ENCODE measurements at regions not wholly inside any gene's neighbourhood (a gene's known extent, or its start where the extent isn't known, plus 50 kb on each side); places are given as distances from the start of the nearest gene placed in this dataset.

DNA sequence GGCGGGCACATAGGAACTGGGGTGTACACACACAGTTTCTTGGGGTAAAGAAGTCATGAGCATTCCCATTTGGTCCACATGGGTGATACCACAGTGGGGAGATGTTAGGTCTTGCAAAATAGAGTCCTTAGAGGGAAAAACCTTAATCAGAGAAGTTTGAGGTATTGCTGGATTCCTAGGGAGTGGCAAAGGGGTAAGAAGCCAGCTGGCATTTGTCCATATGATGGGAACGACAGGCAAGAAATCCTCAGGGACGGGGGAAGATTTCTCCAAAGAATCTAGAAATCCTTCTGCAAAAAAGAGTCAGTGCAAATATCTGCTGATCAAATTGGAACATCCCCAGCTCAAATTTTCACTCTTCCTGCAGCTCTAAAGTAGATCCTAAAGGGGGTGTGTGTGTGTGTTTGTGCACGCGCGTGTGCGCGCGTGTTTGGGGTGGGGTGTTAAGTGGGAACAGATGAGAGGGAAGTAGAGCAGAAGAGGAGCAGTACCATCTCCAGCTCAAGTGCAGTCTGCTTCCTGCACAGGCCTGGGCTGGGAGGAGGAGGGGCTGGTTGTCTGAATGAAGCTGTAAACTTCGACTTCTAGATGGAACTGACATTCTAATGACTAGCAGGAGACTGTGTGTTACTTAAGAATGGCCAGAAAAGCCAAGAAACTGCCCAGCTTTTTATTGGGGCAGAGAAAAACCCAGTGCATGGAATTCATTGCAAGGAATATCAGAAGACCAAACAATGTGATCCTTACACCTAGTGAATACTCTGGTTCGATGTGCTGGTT is 168.0 kb downstream of the SPP2 start:
- no peak for DNase-seq (ENCODE audit: extremely low spot score)
- Histone ChIP-seq H3K27me3 (peaks cover 0 to 25% (median 0%) of the 10 kb centered on the region in 4 donors), H3K27ac (replicated peaks in 1 of 4) (no peak overlapping the region), H3K9me3 (no peaks in the 10 kb centered on the region), H3K36me3 (no peaks in the 10 kb centered on the region), H3K4me1 (no peaks in the 10 kb centered on the region), H3K4me3 (no peak overlapping the region)
- intact Hi-C loops (cut with DNase I): no loop called here
- 34% methylated on average over 11 of the region's 11 CpGs for WGBS
- TF ChIP-seq POLR2A (IDR thresholded peaks at IDR 0.05; ENCODE audit: low read depth) (no peak), EP300 (IDR thresholded peaks at IDR 0.05) (no peak), CTCF (IDR thresholded peaks at IDR 0.05) (no peak), POLR2AphosphoS5 (IDR thresholded peaks at IDR 0.05) (no peak)

GRCh38 chr2:234212534-234212933 is 162.0 kb downstream of the SPP2 start:
- intact Hi-C loops (cut with DNase I): no loop called here
- Histone ChIP-seq H3K4me1 (no peaks in the 10 kb centered on the region), H3K9me3 (peaks cover 0 to 4% (median 0%) of the 10 kb centered on the region in 4 donors), H3K27me3 (peaks cover 0 to 34% (median 0%) of the 10 kb centered on the region in 4 donors), H3K4me3 (no peak overlapping the region), H3K27ac (replicated peaks in 1 of 4) (no peak overlapping the region), H3K36me3 (no peaks in the 10 kb centered on the region)
- TF ChIP-seq CTCF (IDR thresholded peaks at IDR 0.05): no peak
- TF ChIP-seq POLR2AphosphoS5 (IDR thresholded peaks at IDR 0.05): no peak
- TF ChIP-seq EP300 (IDR thresholded peaks at IDR 0.05): no peak
- no peak for TF ChIP-seq POLR2A (IDR thresholded peaks at IDR 0.05; ENCODE audit: low read depth)
- no peak for DNase-seq (ENCODE audit: extremely low spot score)
- 45% methylated on average over 4 of the region's 8 CpGs for WGBS

DNA sequence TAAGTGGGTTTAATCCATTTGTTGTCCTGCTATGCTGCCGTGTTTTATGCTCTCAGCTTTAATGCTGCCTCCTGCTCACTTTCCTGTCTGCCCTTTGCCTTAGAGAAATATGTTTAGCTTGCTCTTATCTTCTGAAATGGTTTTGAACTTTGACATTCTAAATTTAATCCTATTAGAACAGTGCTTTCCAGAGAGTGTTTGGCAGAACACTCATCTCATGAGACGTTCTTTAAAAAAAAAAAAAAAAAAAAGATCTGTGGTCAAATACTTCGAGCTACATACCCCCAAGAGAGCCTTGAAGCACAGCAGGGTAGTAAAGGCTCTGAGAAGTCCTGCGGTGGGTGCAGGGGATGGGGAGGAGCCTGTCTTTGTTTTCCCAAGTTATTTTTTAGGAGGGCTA is 161.3 kb downstream of the SPP2 start:
- Histone ChIP-seq H3K27ac (replicated peaks in 1 of 4) (no peak overlapping the region), H3K4me3 (no peak overlapping the region), H3K36me3 (no peaks in the 10 kb centered on the region), H3K27me3 (peaks cover 0 to 28% (median 0%) of the 10 kb centered on the region in 4 donors), H3K9me3 (peaks cover 0 to 4% (median 0%) of the 10 kb centered on the region in 4 donors), H3K4me1 (no peaks in the 10 kb centered on the region)
- intact Hi-C loops (cut with DNase I): no loop called here
- WGBS: 51% methylated on average over 4 of the region's 4 CpGs
- TF ChIP-seq POLR2A (IDR thresholded peaks at IDR 0.05; ENCODE audit: low read depth) (no peak), CTCF (IDR thresholded peaks at IDR 0.05) (no peak), EP300 (IDR thresholded peaks at IDR 0.05) (no peak), POLR2AphosphoS5 (IDR thresholded peaks at IDR 0.05) (no peak)
- no peak for DNase-seq (ENCODE audit: extremely low spot score)

- H3K4me1 ChIP-seq: peaks cover 0 to 13% (median 11%) of the 10 kb centered on the region in 4 donors
- H3K27ac ChIP-seq (replicated peaks in 1 of 4): no peak overlapping the region
- DNase-seq (ENCODE audit: extremely low spot score): no peak
- whole genome bisulfite sequencing: 97% methylated on average over 2 of the region's 2 CpGs
- H3K4me3 ChIP-seq: no peak overlapping the region
- intact Hi-C loops (cut with DNase I): no loop called here
- H3K9me3 ChIP-seq: peaks cover 0 to 4% (median 0%) of the 10 kb centered on the region in 4 donors
- no peaks in the 10 kb centered on the region for H3K36me3 ChIP-seq
- TF ChIP-seq CTCF (IDR thresholded peaks at IDR 0.05) (no peak), EP300 (IDR thresholded peaks at IDR 0.05) (no peak), POLR2AphosphoS5 (IDR thresholded peaks at IDR 0.05) (no peak), POLR2A (IDR thresholded peaks at IDR 0.05; ENCODE audit: low read depth) (no peak)
- no peaks in the 10 kb centered on the region for H3K27me3 ChIP-seq
Observed at GRCh38 chr2:234206738-234207137, 156.2 kb downstream of the SPP2 start.

All from esophagus muscularis mucosa (tissue), 4 donors.